GM19455 (cell line): ENCODE measurements at regions not wholly inside any gene's neighbourhood (a gene's known extent, or its start where the extent isn't known, plus 50 kb on each side); places are given as distances from the start of the nearest gene placed in this dataset.
"Not testable (repeated sequence)": the region's sequence is repeated elsewhere in the genome, so short reads cannot be mapped to it uniquely, and the experiment has no call there.

Source experiments
- ATAC-seq: cut with Tn5 transposase; IDR thresholded peaks from one replicate; pipeline ENCODE4 v1.9.1; 2021; ENCODE audit not compliant: unreplicated experiment

DNA sequence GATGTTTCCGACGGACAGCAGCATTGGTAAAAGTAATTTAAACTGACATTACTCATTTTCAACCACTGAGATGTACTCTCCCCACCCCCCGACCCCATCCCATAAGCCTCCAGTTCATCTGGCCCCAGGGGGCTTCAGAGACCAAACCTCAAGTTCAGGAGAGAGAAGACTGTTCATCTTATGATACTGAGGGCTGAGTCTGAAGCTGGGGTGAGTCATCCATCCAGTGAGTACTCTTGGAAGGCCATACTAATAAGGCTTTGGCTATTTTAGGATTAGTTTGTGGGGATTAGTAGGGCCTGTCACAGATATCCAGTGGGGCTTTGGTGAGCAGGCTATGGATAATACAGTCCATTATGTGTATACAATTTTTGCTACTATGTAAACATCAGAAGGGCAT lies 125.3 kb upstream of the APCDD1 start:
- ATAC-seq = no peak

DNA sequence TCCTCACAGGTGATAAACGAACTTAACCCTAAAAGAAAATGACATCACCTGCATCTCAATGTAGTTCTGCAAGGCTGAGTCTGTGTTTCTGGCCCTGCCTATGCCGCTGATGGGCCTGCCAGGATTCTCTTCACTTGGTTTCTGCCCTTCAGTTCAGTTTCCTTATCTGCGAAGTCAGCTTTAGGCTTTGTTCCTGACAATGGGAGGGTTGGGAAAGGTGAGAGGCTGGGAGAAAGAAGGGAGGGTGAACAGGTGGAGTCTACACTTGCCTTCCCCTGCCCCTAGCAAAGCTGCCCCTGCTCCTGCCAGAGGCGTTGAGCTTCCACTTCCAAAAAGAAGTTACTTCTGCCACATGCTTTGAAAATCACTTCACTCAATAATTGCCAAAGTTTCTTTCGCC lies 124.0 kb upstream of the APCDD1 start:
- no peak for ATAC-seq

GRCh38 chr18:10332452-10332851 lies 122.0 kb upstream of the APCDD1 start:
- no peak for ATAC-seq

- no peak for ATAC-seq
These were observed 117.6 kb upstream of the APCDD1 start for GRCh38 chr18:10336749-10337350.

DNA sequence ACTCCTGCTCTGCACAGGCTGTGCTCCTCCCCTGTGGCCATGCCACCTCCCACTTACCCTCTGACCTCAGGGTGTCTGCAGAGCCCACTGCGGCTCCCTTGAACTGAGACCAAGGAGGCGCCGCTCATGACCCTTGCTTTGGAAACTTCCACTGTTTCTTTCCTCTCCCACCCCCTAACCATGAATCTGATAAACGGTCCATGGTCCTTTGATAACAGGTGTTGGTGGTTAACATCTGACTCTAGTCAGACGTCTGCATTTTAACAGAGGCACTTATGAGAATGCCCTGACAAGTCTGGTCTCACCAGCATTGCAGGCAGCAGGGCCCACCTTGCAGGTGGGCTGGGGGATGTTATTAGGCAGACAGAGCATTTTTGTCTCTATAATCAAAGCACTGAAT lies 113.6 kb upstream of the APCDD1 start:
- no peak for ATAC-seq

DNA sequence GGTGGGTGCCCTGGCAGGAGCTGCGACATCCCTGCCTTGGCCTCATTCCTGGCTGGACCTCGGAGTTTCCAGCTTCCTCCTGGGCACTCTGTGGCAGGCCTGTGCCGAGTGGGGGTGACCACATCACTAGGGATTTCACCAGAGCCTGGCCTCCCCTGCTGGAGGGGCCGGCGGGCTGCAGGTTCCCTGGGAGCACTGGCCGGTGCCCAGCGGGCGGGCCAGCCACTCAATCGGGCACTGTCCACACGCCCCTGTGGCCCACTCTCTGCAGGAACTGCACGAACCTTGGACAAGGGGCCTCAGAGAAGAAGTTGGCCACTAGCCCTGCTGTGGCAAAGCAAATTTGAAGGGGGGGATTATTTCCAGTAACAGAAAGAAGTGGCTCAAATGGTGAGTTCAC lies 110.7 kb upstream of the APCDD1 start:
- ATAC-seq = no peak

DNA sequence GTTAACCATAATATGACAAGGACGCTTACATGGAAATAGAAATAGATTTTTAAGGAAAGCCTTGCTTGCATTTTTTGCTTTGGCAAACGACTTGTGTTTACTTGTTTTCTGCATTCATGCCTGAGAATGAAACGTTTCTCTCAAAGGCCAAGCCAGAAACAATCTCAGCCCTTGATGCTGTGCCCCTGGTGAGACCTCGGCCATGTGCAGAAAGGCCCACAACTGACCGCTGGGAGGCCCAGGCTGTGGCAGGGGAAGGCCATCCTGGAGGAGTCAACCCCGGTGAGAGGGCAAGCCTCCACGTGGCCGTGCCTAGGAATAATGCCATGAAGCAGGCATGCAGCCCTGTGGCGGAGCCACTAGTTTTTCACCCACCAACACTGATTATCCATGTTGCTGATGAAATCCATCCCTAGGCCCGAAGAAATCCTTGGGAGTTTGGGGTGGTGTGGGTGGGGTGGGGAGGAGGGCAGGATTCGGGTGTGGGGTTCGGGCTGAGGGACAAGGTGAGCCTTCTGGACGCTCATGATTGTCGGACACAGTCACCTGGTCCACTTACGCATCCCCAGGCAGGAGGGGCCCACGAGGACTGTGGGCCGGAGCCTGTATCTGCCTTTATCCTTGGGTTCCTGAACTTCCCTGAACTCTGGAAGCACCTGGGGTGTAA lies 107.6 kb upstream of the APCDD1 start:
- no peak for ATAC-seq

GRCh38 chr18:10349561-10349960 lies 104.9 kb upstream of the APCDD1 start:
- ATAC-seq = no peak

GRCh38 chr18:10350661-10351060 lies 103.8 kb upstream of the APCDD1 start:
- no peak for ATAC-seq

- ATAC-seq = no peak
These were observed 103.1 kb upstream of the APCDD1 start for GRCh38 chr18:10351219-10351818.

GRCh38 chr18:10351858-10352257 lies 102.6 kb upstream of the APCDD1 start:
- ATAC-seq = no peak

DNA sequence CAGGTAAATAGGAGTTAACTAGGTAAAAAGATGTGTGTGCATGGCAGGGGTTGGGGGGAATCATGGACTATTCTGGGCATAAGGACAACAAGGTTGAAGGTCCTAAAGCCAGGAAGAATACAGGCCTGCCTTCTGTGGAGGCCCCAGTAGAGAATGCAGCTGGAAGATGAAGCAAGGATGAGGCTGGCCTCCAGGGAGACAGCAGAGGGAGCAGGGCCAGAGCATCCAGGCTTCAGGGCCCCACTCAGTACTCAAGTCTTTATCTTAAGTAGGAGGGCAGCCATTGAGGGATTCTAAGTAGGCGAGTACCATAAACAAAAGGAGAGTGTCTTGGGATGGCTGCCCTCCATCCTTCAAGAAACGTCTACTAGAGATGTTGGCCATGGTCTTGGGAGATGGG lies 101.8 kb upstream of the APCDD1 start:
- ATAC-seq = no peak

GRCh38 chr18:10353791-10354190 lies 100.6 kb upstream of the APCDD1 start:
- ATAC-seq = no peak

DNA sequence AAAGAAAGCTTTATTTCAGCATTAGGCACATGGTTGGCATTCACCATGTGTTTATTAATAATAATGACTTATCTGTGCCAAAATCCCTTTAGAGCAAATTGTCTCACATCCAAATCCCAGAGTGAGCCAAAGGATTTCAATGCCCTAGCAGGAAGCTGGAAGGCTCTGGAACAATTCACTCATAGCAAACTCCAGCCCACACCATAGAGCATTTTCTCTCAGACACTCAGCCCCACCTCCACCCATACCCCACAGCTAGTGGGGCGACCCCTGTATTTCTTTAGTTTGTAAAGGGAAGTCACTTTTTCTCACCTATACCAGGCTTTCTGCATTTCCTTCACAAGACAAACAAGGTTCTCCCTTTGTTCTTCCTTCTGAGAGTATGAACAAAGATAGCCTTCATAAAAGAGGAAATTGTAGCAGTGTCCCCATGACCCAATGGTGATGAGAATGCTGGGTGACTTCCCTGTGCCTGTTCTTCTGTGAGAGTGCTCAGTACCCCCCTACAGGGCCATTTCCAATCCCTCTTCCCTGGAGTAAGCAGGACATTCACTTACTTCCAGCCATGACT lies 100.1 kb upstream of the APCDD1 start:
- no peak for ATAC-seq

GRCh38 chr18:10354890-10355289 lies 99.5 kb upstream of the APCDD1 start:
- no peak for ATAC-seq

- not testable (repeated sequence) for ATAC-seq
These were observed 97.4 kb upstream of the APCDD1 start for GRCh38 chr18:10356999-10357398.

DNA sequence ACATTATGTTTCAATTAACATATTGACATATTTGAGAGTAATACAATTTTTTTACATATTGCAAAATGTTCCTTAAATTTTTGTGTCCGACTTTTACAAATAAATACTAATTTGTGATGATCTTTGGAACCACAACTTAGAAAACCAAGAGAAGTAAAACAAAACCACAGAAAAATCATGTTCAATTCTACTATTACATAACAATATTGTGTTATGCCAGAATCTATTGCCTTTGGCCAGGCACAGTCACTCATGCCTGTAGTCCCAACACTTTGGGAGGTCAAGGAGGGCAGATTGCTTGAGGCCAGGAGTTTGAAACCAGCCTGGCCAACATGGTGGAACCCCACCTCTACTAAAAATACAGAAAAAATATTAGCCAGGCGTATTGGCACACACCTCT lies 92.8 kb upstream of the APCDD1 start:
- ATAC-seq = no peak

DNA sequence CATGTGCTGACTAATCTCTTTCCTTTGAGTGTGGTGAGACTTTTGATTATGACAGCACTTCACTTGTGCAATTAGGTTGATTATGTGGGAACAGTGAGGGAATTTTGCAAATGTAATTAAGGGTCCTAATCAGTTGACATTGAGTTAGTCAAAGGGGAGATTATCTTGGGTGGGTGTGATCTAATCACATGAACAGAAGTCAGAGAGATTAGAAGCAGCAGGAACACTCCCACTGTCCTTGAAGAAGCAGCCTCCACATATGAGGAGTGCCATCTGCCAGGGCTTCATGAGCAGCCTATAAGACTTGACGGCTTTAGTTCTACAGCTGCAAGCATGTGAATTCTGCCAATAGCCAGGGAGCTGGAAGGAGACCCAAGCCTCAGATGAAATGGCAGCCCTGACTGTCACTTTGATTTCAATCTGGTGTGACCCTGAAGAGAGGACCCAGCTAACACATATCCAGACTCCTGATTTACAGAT lies 89.4 kb upstream of the APCDD1 start:
- no peak for ATAC-seq

- ATAC-seq = no peak
These were observed 88.5 kb upstream of the APCDD1 start for GRCh38 chr18:10365901-10366300.

DNA sequence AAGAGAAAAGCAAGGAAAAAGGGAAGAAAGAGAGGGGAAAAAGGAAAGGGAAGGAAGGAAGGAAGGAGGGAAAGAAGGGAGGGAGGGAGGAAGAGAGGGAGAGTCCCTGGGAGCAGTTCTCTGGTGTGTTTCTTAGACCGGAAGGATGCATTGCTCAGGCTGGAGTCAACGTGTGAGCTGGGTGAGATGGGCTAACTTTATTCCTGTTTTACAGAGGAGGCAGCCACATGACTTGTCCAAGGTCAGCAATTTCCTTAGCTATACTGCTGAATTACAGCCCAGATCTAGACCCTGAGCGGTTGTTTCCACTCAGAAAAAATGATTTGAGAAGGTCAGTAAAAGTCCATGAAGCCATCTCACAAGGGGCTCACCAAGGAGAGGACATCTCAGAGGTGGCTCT lies 86.6 kb upstream of the APCDD1 start:
- ATAC-seq = no peak

- ATAC-seq = no peak
These were observed 85.7 kb upstream of the APCDD1 start for GRCh38 chr18:10368456-10369453.
